Fibroblast of lung (primary cell): ENCODE measurements at regions not wholly inside any gene's neighbourhood (a gene's known extent, or its start where the extent isn't known, plus 50 kb on each side); places are given as distances from the start of the nearest gene placed in this dataset.

Experiments used
- DNase-seq, 2 donors: peaks; one replicate each; pipeline versions ENCODE4 v3.0.0 to v3.0.0-alpha.2; 2010; ENCODE audit warnings: low read depth in 2 of 2
- H2AFZ ChIP-seq: 2 replicates; pipeline ENCODE4 v1.5.1; 2012; ENCODE audit warnings: low read length, control low read depth, inconsistent platforms
- H3K27ac ChIP-seq: 2 replicates; pipeline ENCODE4 v1.5.1; 2011; ENCODE audit warnings: low read length, control low read depth; ENCODE audit not compliant: insufficient read depth
- H3K27me3 ChIP-seq: 2 replicates; pipeline ENCODE4 v1.5.1; 2011; ENCODE audit warnings: mild to moderate bottlenecking, low read length; ENCODE audit not compliant: control insufficient read depth, insufficient read depth
- H3K36me3 ChIP-seq: 2 replicates; pipeline ENCODE4 v1.5.1; 2011; ENCODE audit warnings: low read length; ENCODE audit not compliant: control insufficient read depth, insufficient read depth
- H3K4me1 ChIP-seq: 2 replicates; pipeline ENCODE4 v1.5.1; 2011; ENCODE audit warnings: low read length; ENCODE audit not compliant: control insufficient read depth, insufficient read depth; ENCODE audit errors: extremely low read depth
- H3K4me2 ChIP-seq: 2 replicates; pipeline ENCODE4 v1.5.1; 2011; ENCODE audit warnings: low read length, control low read depth; ENCODE audit not compliant: insufficient read depth; ENCODE audit errors: extremely low read depth
- H3K4me3 ChIP-seq, 4 experiments: fragments of 200-600 bp in 1 of 4; sonication (generic) in 1 of 4; replicated peaks in 1 of 4; 2 replicates each; pipeline ENCODE4 v1.5.1; 2011 to 2016; ENCODE audit warnings: low read length in 4 of 4, low read depth in 3 of 4, mild to moderate bottlenecking in 3 of 4, control low read depth in 2 of 4, inconsistent platforms in 1 of 4, mixed read lengths in 1 of 4; ENCODE audit not compliant: insufficient read depth in 1 of 4; ENCODE audit errors: control extremely low read depth in 1 of 4
- H3K79me2 ChIP-seq: 2 replicates; pipeline ENCODE4 v1.5.1; 2012; ENCODE audit warnings: mild to moderate bottlenecking, low read length, inconsistent platforms; ENCODE audit not compliant: control insufficient read depth, insufficient read depth
- H3K9ac ChIP-seq: 2 replicates; pipeline ENCODE4 v1.5.1; 2011; ENCODE audit warnings: mild to moderate bottlenecking, low read length, control low read depth; ENCODE audit not compliant: insufficient read depth
- H3K9me3 ChIP-seq: 2 replicates; pipeline ENCODE4 v1.5.1; 2012; ENCODE audit warnings: low read depth, low read length; ENCODE audit not compliant: control insufficient read depth, insufficient read depth
- H4K20me1 ChIP-seq: 2 replicates; pipeline ENCODE4 v1.5.1; 2011; ENCODE audit warnings: low read length; ENCODE audit not compliant: control insufficient read depth, insufficient read depth; ENCODE audit errors: extremely low read depth
- EZH2 ChIP-seq: IDR thresholded peaks from 2 replicates; pipeline ENCODE4 v1.5.1; 2012; ENCODE audit warnings: low read length, control low read depth, mild to moderate bottlenecking; ENCODE audit errors: missing control alignments
- TF ChIP-seq, protein P1 (sequence below), 2 donors: IDR thresholded peaks in 1 of 2; conservative IDR thresholded peaks in 1 of 2; 1 replicate in 1 of 2; 2 replicates in 1 of 2; pipeline ENCODE4 v1.5.1; 2011 to 2012; ENCODE audit warnings: low read length in 2 of 2, control low read depth in 1 of 2, inconsistent platforms in 1 of 2, low read depth in 1 of 2, mild to moderate bottlenecking in 1 of 2

DNA sequence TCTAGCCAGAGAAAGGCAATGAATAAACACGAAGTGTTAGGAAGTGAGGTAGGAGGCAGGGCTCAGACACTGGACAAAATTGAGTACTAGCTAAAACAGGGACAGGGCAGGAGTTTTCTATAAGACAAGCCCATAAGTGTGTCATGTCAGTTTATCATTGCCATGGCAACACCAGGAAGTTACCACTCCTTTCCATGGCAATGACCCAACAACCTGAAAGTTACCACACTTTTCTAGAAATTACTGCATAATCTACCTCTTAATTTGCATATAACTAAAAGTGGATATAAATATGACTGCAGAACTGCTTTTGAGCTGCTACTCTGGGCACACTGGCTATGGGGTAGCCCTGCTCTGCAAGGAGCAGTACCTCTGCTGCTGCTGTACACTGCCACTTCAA is 442.5 kb upstream of the COX7C start:
- no peaks in the 10 kb centered on the region for H3K27me3 ChIP-seq
- no peaks in the 10 kb centered on the region for H4K20me1 ChIP-seq
- no peaks in the 10 kb centered on the region for H3K36me3 ChIP-seq
- H3K9me3 ChIP-seq, result no peaks in the 10 kb centered on the region
- no peak overlapping the region for H3K4me2 ChIP-seq
- H3K4me1 ChIP-seq, result no peaks in the 10 kb centered on the region
- H2AFZ ChIP-seq, result no peak overlapping the region
- H3K27ac ChIP-seq, result no peak overlapping the region
- H3K9ac ChIP-seq, result no peak overlapping the region
- DNase-seq, result peak in 1 of 2 donors; percentile 1
- H3K79me2 ChIP-seq, result no peaks in the 10 kb centered on the region
- no peak for TF ChIP-seq EZH2
- TF ChIP-seq, protein P1, sequence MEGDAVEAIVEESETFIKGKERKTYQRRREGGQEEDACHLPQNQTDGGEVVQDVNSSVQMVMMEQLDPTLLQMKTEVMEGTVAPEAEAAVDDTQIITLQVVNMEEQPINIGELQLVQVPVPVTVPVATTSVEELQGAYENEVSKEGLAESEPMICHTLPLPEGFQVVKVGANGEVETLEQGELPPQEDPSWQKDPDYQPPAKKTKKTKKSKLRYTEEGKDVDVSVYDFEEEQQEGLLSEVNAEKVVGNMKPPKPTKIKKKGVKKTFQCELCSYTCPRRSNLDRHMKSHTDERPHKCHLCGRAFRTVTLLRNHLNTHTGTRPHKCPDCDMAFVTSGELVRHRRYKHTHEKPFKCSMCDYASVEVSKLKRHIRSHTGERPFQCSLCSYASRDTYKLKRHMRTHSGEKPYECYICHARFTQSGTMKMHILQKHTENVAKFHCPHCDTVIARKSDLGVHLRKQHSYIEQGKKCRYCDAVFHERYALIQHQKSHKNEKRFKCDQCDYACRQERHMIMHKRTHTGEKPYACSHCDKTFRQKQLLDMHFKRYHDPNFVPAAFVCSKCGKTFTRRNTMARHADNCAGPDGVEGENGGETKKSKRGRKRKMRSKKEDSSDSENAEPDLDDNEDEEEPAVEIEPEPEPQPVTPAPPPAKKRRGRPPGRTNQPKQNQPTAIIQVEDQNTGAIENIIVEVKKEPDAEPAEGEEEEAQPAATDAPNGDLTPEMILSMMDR (conservative IDR thresholded peaks at IDR 0.05 in 1 of 2, IDR thresholded peaks at IDR 0.05 in 1 of 2; ENCODE audit: low read depth in 1 of 2, low read length in 2 of 2), result no peak
- H3K4me3 ChIP-seq, result no peak overlapping the region

DNA sequence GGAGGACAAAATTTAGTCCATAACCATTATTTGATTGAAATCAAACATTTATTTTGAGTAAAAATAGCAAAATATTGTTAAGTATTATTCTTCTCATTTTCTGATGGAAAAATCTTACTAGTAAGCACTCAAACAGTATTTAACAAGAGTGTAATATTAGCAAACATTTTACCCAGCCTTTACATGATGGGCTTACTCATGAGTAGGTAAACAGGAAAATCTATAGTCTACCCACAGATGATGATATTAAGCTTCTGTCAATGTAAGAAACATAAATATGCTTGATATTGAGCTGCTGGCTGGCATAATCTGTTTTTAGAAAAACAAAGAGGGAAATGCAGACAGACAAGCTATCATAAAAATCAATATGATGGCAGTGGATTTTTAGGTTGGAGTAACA is 418.5 kb upstream of the COX7C start:
- no peaks in the 10 kb centered on the region for H3K9me3 ChIP-seq
- H3K79me2 ChIP-seq, result no peaks in the 10 kb centered on the region
- no peaks in the 10 kb centered on the region for H3K36me3 ChIP-seq

DNA sequence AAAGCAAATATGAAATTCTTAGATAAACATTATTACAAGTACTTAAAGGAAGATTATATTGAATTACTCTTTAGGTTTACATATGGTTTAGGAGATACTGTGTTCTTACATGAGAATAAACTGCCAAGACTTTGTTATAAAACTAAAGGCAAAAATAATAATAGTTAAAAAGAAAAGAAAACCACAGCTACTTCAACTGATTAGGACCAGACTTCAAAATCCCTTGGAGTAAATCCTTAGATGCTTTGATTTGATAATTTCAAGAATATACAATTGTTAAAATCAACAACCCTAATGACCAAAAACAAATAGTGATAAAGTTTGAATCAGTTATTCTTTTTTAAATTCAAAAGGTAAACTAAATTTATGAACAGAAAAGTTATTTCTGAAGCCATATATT is 389.6 kb upstream of the COX7C start:
- Histone ChIP-seq H2AFZ (no peak overlapping the region), H3K9me3 (no peaks in the 10 kb centered on the region), H3K4me1 (no peaks in the 10 kb centered on the region), H3K27ac (no peak overlapping the region), H4K20me1 (no peaks in the 10 kb centered on the region), H3K4me2 (no peak overlapping the region), H3K79me2 (no peaks in the 10 kb centered on the region), H3K9ac (no peak overlapping the region), H3K4me3 (no peak overlapping the region), H3K36me3 (no peaks in the 10 kb centered on the region), H3K27me3 (no peaks in the 10 kb centered on the region)
- DNase-seq, result no peak
- TF ChIP-seq, protein P1 (conservative IDR thresholded peaks at IDR 0.05 in 1 of 2, IDR thresholded peaks at IDR 0.05 in 1 of 2; ENCODE audit: low read depth in 1 of 2, low read length in 2 of 2), result no peak
- no peak for TF ChIP-seq EZH2

More for the DNA sequence above, 418.5 kb upstream of the COX7C start:
- H3K9ac ChIP-seq, result no peak overlapping the region
- no peak overlapping the region for H3K4me3 ChIP-seq
- DNase-seq, result no peak
- TF ChIP-seq EZH2, result no peak
- TF ChIP-seq, protein P1 (conservative IDR thresholded peaks at IDR 0.05 in 1 of 2, IDR thresholded peaks at IDR 0.05 in 1 of 2; ENCODE audit: low read depth in 1 of 2, low read length in 2 of 2), result no peak
- no peak overlapping the region for H3K27ac ChIP-seq
- H3K27me3 ChIP-seq, result no peaks in the 10 kb centered on the region
- H4K20me1 ChIP-seq, result no peaks in the 10 kb centered on the region
- no peaks in the 10 kb centered on the region for H3K4me1 ChIP-seq
- H2AFZ ChIP-seq, result no peak overlapping the region
- H3K4me2 ChIP-seq, result no peak overlapping the region
